HepG2 (cell line): ENCODE measurements at regions not wholly inside any gene's neighbourhood (a gene's known extent, or its start where the extent isn't known, plus 50 kb on each side); places are given as distances from the start of the nearest gene placed in this dataset.

Experiments used
- ATAC-seq: fragments of 200-7000 bp; cut with Tn5 transposase; 3 replicates; pipeline ENCODE4 v1.9.1; 2020; ENCODE audit warnings: mild to moderate bottlenecking, moderate library complexity
- BruUV-seq: library from RNA; stranded (reverse); fragments of 400-500 nt; replicated peaks from 2 replicates; lab custom pipeline; 2021; lab: Mats Ljungman, UMichigan
- CTCF ChIA-PET: fragments of 300-600 bp; formaldehyde crosslinking; extraction: SDS; loops from one replicate; lab custom pipeline; 2021; ENCODE audit warnings: low total read pairs, inconsistent platforms, low intra/inter-chr PET ratio; lab: Yijun Ruan, JAX
- POLR2A ChIA-PET: fragments of 350-600 bp; sonication (Branson Sonifier 250); formaldehyde crosslinking; loops from one replicate; lab custom pipeline; 2020; ENCODE audit warnings: antibody characterized with exemption, inconsistent platforms; lab: Yijun Ruan, JAX
- DNase-seq: peaks from one replicate; pipeline ENCODE4 v3.0.0-alpha.2; 2015; ENCODE audit warnings: low spot score
- FAIRE-seq: peaks from 3 replicates; lab custom pipeline; 2011; peaks lifted over from hg19 to GRCh38; lab: Jason Lieb, UNC
- H2AFZ ChIP-seq: one replicate; pipeline ENCODE4 v1.6.1; 2011; ENCODE audit warnings: low read length, inconsistent platforms
- H3K27ac ChIP-seq: fragments of 300-600 bp; 3 replicates; pipeline ENCODE4 v1.8.0; 2011; ENCODE audit warnings: mixed run types, mild to moderate bottlenecking, mixed read lengths, low read length, inconsistent platforms; ENCODE audit not compliant: insufficient read depth; ENCODE audit errors: extremely low read length
- H3K27me3 ChIP-seq, 2 experiments: fragments of 200-600 bp in 1 of 2; 2 replicates in 1 of 2; 3 replicates in 1 of 2; pipeline versions ENCODE4 v1.6.0 to v1.8.0; 2011; ENCODE audit warnings: low read length in 2 of 2, mild to moderate bottlenecking in 2 of 2, moderate library complexity in 2 of 2, inconsistent platforms in 1 of 2; ENCODE audit not compliant: insufficient read depth in 2 of 2, control insufficient read depth in 1 of 2
- H3K36me3 ChIP-seq, 2 experiments: fragments of 200-600 bp in 1 of 2; replicated peaks in 1 of 2; 2 replicates in 1 of 2; 3 replicates in 1 of 2; pipeline versions ENCODE4 v1.5.1 to v1.8.0; 2011; ENCODE audit warnings: low read length in 2 of 2, inconsistent platforms in 1 of 2; ENCODE audit not compliant: insufficient read depth in 2 of 2, control insufficient read depth in 1 of 2
- H3K4me1 ChIP-seq: 2 replicates; pipeline ENCODE4 v1.5.1; 2012; ENCODE audit warnings: low read length, inconsistent platforms; ENCODE audit not compliant: insufficient read depth
- H3K4me2 ChIP-seq: 2 replicates; pipeline ENCODE4 v1.6.0; 2011; ENCODE audit warnings: low read depth, low read length, inconsistent platforms
- H3K4me3 ChIP-seq, 3 experiments: fragments of 200-600 bp in 1 of 3; sonication (generic), shearing (Covaris generic) in 1 of 3; replicated peaks in 1 of 3; 2 replicates each; pipeline ENCODE4 v1.5.1; 2011 to 2016; ENCODE audit warnings: low read length in 3 of 3, inconsistent platforms in 2 of 3, low read depth in 2 of 3, mild to moderate bottlenecking in 2 of 3, control low read depth in 1 of 3, mixed read lengths in 1 of 3; ENCODE audit not compliant: insufficient read depth in 1 of 3
- H3K79me2 ChIP-seq: one replicate; pipeline ENCODE4 v1.6.1; 2011; ENCODE audit warnings: low read length, inconsistent platforms; ENCODE audit not compliant: insufficient read depth
- H3K9ac ChIP-seq: 2 replicates; pipeline ENCODE4 v1.6.0; 2011; ENCODE audit warnings: mild to moderate bottlenecking, low read depth, low read length, inconsistent platforms; ENCODE audit not compliant: insufficient read depth
- H3K9me3 ChIP-seq: 2 replicates; pipeline ENCODE4 v1.5.1; 2012; ENCODE audit warnings: mild to moderate bottlenecking, low read length
- H4K20me1 ChIP-seq: 2 replicates; pipeline ENCODE4 v1.6.0; 2011; ENCODE audit warnings: inconsistent platforms, mild to moderate bottlenecking, low read length, moderate library complexity; ENCODE audit not compliant: insufficient read depth
- ARID4A ChIP-seq: sonication (generic); formaldehyde crosslinking; IDR thresholded peaks from 2 replicates; pipeline ENCODE4 v1.5.0; 2020; ENCODE audit warnings: mild to moderate bottlenecking, missing genetic modification reagents, borderline replicate concordance
- ARNTL ChIP-seq: sonication (generic); formaldehyde crosslinking; IDR thresholded peaks from 2 replicates; pipeline ENCODE4 v1.4.0; 2020; ENCODE audit warnings: mild to moderate bottlenecking, missing genetic modification reagents
- ATM ChIP-seq: fragments of 450-650 bp; IDR thresholded peaks from 2 replicates; pipeline ENCODE4 v1.7.1; 2017; ENCODE audit warnings: mild to moderate bottlenecking, borderline replicate concordance
- BHLHE40 ChIP-seq: IDR thresholded peaks from 2 replicates; pipeline ENCODE4 v1.6.1; 2011; ENCODE audit warnings: low read length, improper control_type of control experiment
- GRHL1 ChIP-seq: sonication (generic); formaldehyde crosslinking; conservative IDR thresholded peaks from 2 replicates; pipeline ENCODE4 v1.8.0; 2022; ENCODE audit warnings: missing genetic modification reagents
- HDAC2 ChIP-seq: sonication (generic); formaldehyde crosslinking; IDR thresholded peaks from 2 replicates; pipeline ENCODE4 v1.4.0; 2020; ENCODE audit warnings: missing genetic modification reagents
- HNF1B ChIP-seq: sonication (generic); formaldehyde crosslinking; IDR thresholded peaks from 2 replicates; pipeline ENCODE4 v1.5.1; 2020; ENCODE audit warnings: mild to moderate bottlenecking, moderate library complexity, missing genetic modification reagents
- IRF9 ChIP-seq: sonication (generic); formaldehyde crosslinking; IDR thresholded peaks from 2 replicates; pipeline ENCODE4 v1.8.0; 2022; ENCODE audit warnings: missing genetic modification reagents, mild to moderate bottlenecking, borderline replicate concordance
- MZF1 ChIP-seq: sonication (generic); formaldehyde crosslinking; IDR thresholded peaks from 2 replicates; pipeline ENCODE4 v1.8.1; 2023; ENCODE audit warnings: mild to moderate bottlenecking, missing genetic modification reagents, borderline replicate concordance
- PRPF4 ChIP-seq: fragments of 200-400 bp; formaldehyde crosslinking; IDR thresholded peaks from 2 replicates; pipeline ENCODE4 v1.6.1; 2016; ENCODE audit warnings: low read length, low read depth; ENCODE audit not compliant: poor library complexity, severe bottlenecking
- RFXANK ChIP-seq: IDR thresholded peaks from 2 replicates; pipeline ENCODE4 v1.6.1; 2016
- SALL1 ChIP-seq: sonication (generic); formaldehyde crosslinking; IDR thresholded peaks from 2 replicates; pipeline ENCODE4 v1.8.0; 2022; ENCODE audit warnings: mild to moderate bottlenecking, missing genetic modification reagents
- STAG1 ChIP-seq: sonication (generic); formaldehyde crosslinking; IDR thresholded peaks from 2 replicates; pipeline ENCODE4 v1.4.0; 2020; ENCODE audit warnings: missing genetic modification reagents
- ZNF788 ChIP-seq: sonication (generic); formaldehyde crosslinking; IDR thresholded peaks from 2 replicates; pipeline ENCODE4 v1.5.0; 2020; ENCODE audit warnings: mild to moderate bottlenecking, missing genetic modification reagents, borderline replicate concordance
- ZNF816 ChIP-seq: sonication (generic); formaldehyde crosslinking; IDR thresholded peaks from 2 replicates; pipeline ENCODE4 v1.8.0; 2022; ENCODE audit warnings: missing genetic modification reagents, mild to moderate bottlenecking, borderline replicate concordance
- WGBS: methylation state at CpG from one replicate; pipeline ENCODE4 v1.1.6; 2017; ENCODE audit warnings: low lambda C conversion rate; 5-methylcytosine and 5-hydroxymethylcytosine counted together
- in situ Hi-C: cut with HindIII; loops from 2 replicates; pipeline ENCODE4 v1.10.0; 2017; ENCODE audit warnings: low pct_unique_long_range_greater_than_20kb; ENCODE audit not compliant: extremely low pct_ligation_motif_present
- intact Hi-C: fragments of 100-400 bp; cut with micrococcal nuclease; formaldehyde crosslinking; loops from one replicate; pipeline ENCODE4 v1.10.0; 2022; ENCODE audit not compliant: unreplicated experiment

- Histone ChIP-seq H3K9ac (peak overlapping the region; percentile 2; the same call in 1 of the 2 replicates), H3K36me3 (no peaks in the 10 kb centered on the region), H3K4me3 (no peak overlapping the region), H3K79me2 (no peaks in the 10 kb centered on the region), H3K9me3 (no peaks in the 10 kb centered on the region), H3K4me1 (peaks cover 83% of the 10 kb centered on the region), H2AFZ (no peak overlapping the region), H3K27ac (peak overlapping the region; percentile 25), H4K20me1 (no peaks in the 10 kb centered on the region), H3K27me3 (no peaks in the 10 kb centered on the region), H3K4me2 (peak overlapping the region; percentile 7; the same call in 1 of the 2 replicates)
- no TSS peak for BruUV-seq
- ChIA-PET POLR2A (interaction anchor here (0.8 kb wide), 1 partner anchor 28 kb away, joined by 3 read pairs; no protein-coding TSS in a partner anchor), CTCF (no interaction called here)
- in situ Hi-C loops, result no loop called here
- 81% methylated on average over 6 of the region's 10 CpGs for WGBS
- intact Hi-C loops, result loop anchor here (5.0 kb wide), 1 partner anchor 44 kb away; no protein-coding TSS in a partner anchor
- FAIRE-seq (no peak), DNase-seq (no peak), ATAC-seq (no peak)
- TF ChIP-seq MZF1 (CRISPR knock-in tag) (no peak), GRHL1 (CRISPR knock-in tag) (no peak), ARNTL (CRISPR knock-in tag) (no peak), ARID4A (no peak), ATM (no peak), HDAC2 (no peak), SALL1 (CRISPR knock-in tag) (no peak), HNF1B (CRISPR knock-in tag) (no peak), IRF9 (CRISPR knock-in tag) (no peak), PRPF4 (no peak), STAG1 (no peak), ZNF816 (CRISPR knock-in tag) (no peak), RFXANK (no peak), BHLHE40 (no peak), ZNF788 (CRISPR knock-in tag) (no peak)
Observed at GRCh38 chr15:67918205-67918861, 78.5 kb upstream of the RNU6-1 start.
